IMR-90 (cell line): ENCODE measurements at regions not wholly inside any gene's neighbourhood (a gene's known extent, or its start where the extent isn't known, plus 50 kb on each side); places are given as distances from the start of the nearest gene placed in this dataset.

Experiments used
- ATAC-seq: fragments of 200-7000 bp; cut with Tn5 transposase; 2 replicates; pipeline ENCODE4 v1.9.1; 2020; ENCODE audit warnings: low read depth, mild to moderate bottlenecking, moderate library complexity
- BruUV-seq: library from RNA; stranded (reverse); fragments of 400-500 nt; replicated peaks from 2 replicates; lab custom pipeline; 2021; lab: Mats Ljungman, UMichigan
- CTCF ChIA-PET: fragments of 300-600 bp; formaldehyde crosslinking; extraction: SDS; loops from one replicate; lab custom pipeline; 2021; ENCODE audit warnings: antibody characterized with exemption; lab: Yijun Ruan, JAX
- POLR2A ChIA-PET: fragments of 300-600 bp; sonication (Branson Sonifier 250); formaldehyde crosslinking; loops from one replicate; lab custom pipeline; 2022; ENCODE audit warnings: antibody characterized with exemption; ENCODE audit not compliant: unreplicated experiment; lab: Charles Lee
- DNase-seq: peaks from one replicate; pipeline ENCODE4 v3.0.0; 2013
- H2AFZ ChIP-seq: replicated peaks from 2 replicates; pipeline ENCODE3; 2013; ENCODE audit warnings: low read length, mild to moderate bottlenecking; ENCODE audit not compliant: poor library complexity
- H2AK5ac ChIP-seq: 2 replicates; pipeline ENCODE4 v1.6.1; 2013; ENCODE audit warnings: low read depth, low read length, inconsistent platforms
- H2AK9ac ChIP-seq: replicated peaks from 2 replicates; pipeline ENCODE3; 2013; ENCODE audit warnings: mild to moderate bottlenecking, low read depth, low read length, moderate library complexity; ENCODE audit not compliant: poor library complexity
- H2BK120ac ChIP-seq: 2 replicates; pipeline ENCODE4 v1.6.1; 2013; ENCODE audit warnings: low read depth, low read length, inconsistent platforms
- H2BK15ac ChIP-seq: 3 replicates; pipeline ENCODE4 v1.6.1; 2013; ENCODE audit warnings: low read depth, low read length, inconsistent platforms
- H2BK20ac ChIP-seq: 2 replicates; pipeline ENCODE4 v1.6.1; 2013; ENCODE audit warnings: low read depth, mild to moderate bottlenecking, inconsistent platforms, low read length, moderate library complexity
- H2BK5ac ChIP-seq: 2 replicates; pipeline ENCODE4 v1.6.1; 2013; ENCODE audit warnings: mild to moderate bottlenecking, low read depth, low read length, inconsistent platforms; ENCODE audit not compliant: poor library complexity, severe bottlenecking
- H3K14ac ChIP-seq: replicated peaks from 2 replicates; pipeline ENCODE4 v1.6.1; 2013; ENCODE audit warnings: low read depth, low read length, inconsistent platforms
- H3K18ac ChIP-seq: 2 replicates; pipeline ENCODE4 v1.6.1; 2013; ENCODE audit warnings: low read depth, low read length, control low read depth
- H3K23ac ChIP-seq: 2 replicates; pipeline ENCODE4 v1.6.1; 2013; ENCODE audit warnings: low read depth, low read length, inconsistent platforms
- H3K27ac ChIP-seq: 2 replicates; pipeline ENCODE4 v1.5.1; 2013; ENCODE audit warnings: mild to moderate bottlenecking, control low read depth, low read length; ENCODE audit not compliant: insufficient read depth
- H3K27me3 ChIP-seq: 2 replicates; pipeline ENCODE4 v1.6.1; 2013; ENCODE audit warnings: low read length; ENCODE audit not compliant: control insufficient read depth, insufficient read depth
- H3K36me3 ChIP-seq: 2 replicates; pipeline ENCODE4 v1.6.1; 2013; ENCODE audit warnings: low read length, mixed read lengths; ENCODE audit not compliant: control insufficient read depth, insufficient read depth
- H3K4ac ChIP-seq: 2 replicates; pipeline ENCODE4 v1.6.1; 2013; ENCODE audit warnings: low read depth, low read length, inconsistent platforms
- H3K4me1 ChIP-seq: 2 replicates; pipeline ENCODE4 v1.6.1; 2013; ENCODE audit warnings: low read length, mixed read lengths; ENCODE audit not compliant: control insufficient read depth, insufficient read depth
- H3K4me2 ChIP-seq: 2 replicates; pipeline ENCODE4 v1.6.1; 2013; ENCODE audit warnings: low read depth, mild to moderate bottlenecking, control low read depth, low read length, moderate library complexity
- H3K4me3 ChIP-seq: 2 replicates; pipeline ENCODE4 v1.5.1; 2013; ENCODE audit warnings: low read depth, mild to moderate bottlenecking, control low read depth, low read length, moderate library complexity; ENCODE audit not compliant: insufficient read depth
- H3K56ac ChIP-seq: 2 replicates; pipeline ENCODE4 v1.6.1; 2013; ENCODE audit warnings: low read length, inconsistent platforms; ENCODE audit not compliant: insufficient read depth; ENCODE audit errors: extremely low read depth
- H3K79me1 ChIP-seq, 2 experiments: 2 replicates each; pipeline ENCODE4 v1.6.1; 2013; ENCODE audit warnings: low read length in 2 of 2, inconsistent platforms in 1 of 2, low read depth in 1 of 2
- H3K9ac ChIP-seq: 2 replicates; pipeline ENCODE4 v1.6.1; 2013; ENCODE audit warnings: low read depth, low read length, control low read depth
- H3K9me1 ChIP-seq: 2 replicates; pipeline ENCODE4 v1.6.1; 2013; ENCODE audit warnings: low read length, inconsistent platforms; ENCODE audit not compliant: insufficient read depth
- H3K9me3 ChIP-seq: 2 replicates; pipeline ENCODE4 v1.6.1; 2013; ENCODE audit warnings: low read length; ENCODE audit not compliant: control insufficient read depth, insufficient read depth
- H4K20me1 ChIP-seq: 2 replicates; pipeline ENCODE4 v1.6.1; 2013; ENCODE audit warnings: low read length, inconsistent platforms; ENCODE audit not compliant: insufficient read depth
- H4K5ac ChIP-seq: 2 replicates; pipeline ENCODE4 v1.6.1; 2013; ENCODE audit warnings: mild to moderate bottlenecking, low read depth, low read length, control low read depth
- H4K8ac ChIP-seq, 2 experiments: 2 replicates each; pipeline ENCODE4 v1.6.1; 2013; ENCODE audit warnings: low read depth in 2 of 2, low read length in 2 of 2, control low read depth in 1 of 2, inconsistent platforms in 1 of 2
- H4K91ac ChIP-seq: 2 replicates; pipeline ENCODE4 v1.6.1; 2013; ENCODE audit warnings: low read depth, low read length, inconsistent platforms; ENCODE audit not compliant: insufficient read depth
- RFX5 ChIP-seq: IDR thresholded peaks from 2 replicates; pipeline ENCODE4 v1.8.0; 2012; ENCODE audit warnings: low read depth, mild to moderate bottlenecking, low read length, moderate library complexity
- WGBS, 2 experiments: methylation state at CpG; one replicate each; pipeline versions ENCODE4 v1.1.5 to v1.1.7; 2013; ENCODE audit warnings: missing lambda C conversion rate in 2 of 2; ENCODE audit not compliant: insufficient read length in 1 of 2; ENCODE audit errors: extremely low coverage in 2 of 2; 5-methylcytosine and 5-hydroxymethylcytosine counted together
- dilution Hi-C: fragments of 300-500 bp; cut with HindIII; formaldehyde crosslinking; loops from one replicate; pipeline ENCODE4 v1.14.3; 2018; ENCODE audit warnings: low sequenced_read_pairs; ENCODE audit not compliant: unreplicated experiment
- in situ Hi-C: fragments of 300-500 bp; cut with MboI; formaldehyde crosslinking; loops from 3 replicates; pipeline ENCODE4 v1.14.3; 2019; ENCODE audit warnings: low sequenced_read_pairs, inconsistent platforms, mixed read lengths
- intact Hi-C: fragments of 100-400 bp; cut with micrococcal nuclease; formaldehyde crosslinking; loops from 2 replicates; pipeline ENCODE4 v1.10.0; 2022

- WGBS, 2 experiments = 100% methylated on average over 1 of the region's 6 CpGs; no CpG with 5 or more reads in 1 of the 2 experiments
Observed at GRCh38 chr9:89892920-89893319, 288.1 kb downstream of the GADD45G start.

More at GRCh38 chr9:89892920-89893319, 288.1 kb downstream of the GADD45G start:
- Histone ChIP-seq H2AK9ac (no peak overlapping the region), H3K79me1 (no peaks in the 10 kb centered on the region), H4K91ac (no peak overlapping the region), H3K9ac (no peak overlapping the region), H3K27me3 (no peaks in the 10 kb centered on the region; the same call in 1 of the 2 replicates), H2AFZ (no peak overlapping the region), H2BK15ac (no peak overlapping the region), H3K4ac (no peak overlapping the region), H3K23ac (no peak overlapping the region), H2BK5ac (no peak overlapping the region), H3K36me3 (no peaks in the 10 kb centered on the region), H3K18ac (no peak overlapping the region), H3K9me1 (no peaks in the 10 kb centered on the region), H4K5ac (no peak overlapping the region), H3K4me1 (no peaks in the 10 kb centered on the region), H4K20me1 (no peaks in the 10 kb centered on the region), H2AK5ac (no peak overlapping the region), H3K4me3 (no peak overlapping the region), H3K14ac (no peak overlapping the region), H3K4me2 (no peak overlapping the region), H3K27ac (no peak overlapping the region), H4K8ac (no peak overlapping the region), H3K9me3 (no peaks in the 10 kb centered on the region), H2BK20ac (no peak overlapping the region), H3K56ac (no peak overlapping the region), H2BK120ac (no peak overlapping the region)
- TF ChIP-seq RFX5 = no peak
- intact Hi-C loops = no loop called here
- ChIA-PET POLR2A (no interaction called here), CTCF (no interaction called here)
- DNase-seq (no peak), ATAC-seq (no peak)
- BruUV-seq = no TSS peak
- dilution Hi-C loops = no loop called here
- in situ Hi-C loops = no loop called here
